LNCaP clone FGC (cell line): ENCODE measurements at regions not wholly inside any gene's neighbourhood (a gene's known extent, or its start where the extent isn't known, plus 50 kb on each side); places are given as distances from the start of the nearest gene placed in this dataset.

Experiments used
- DNase-seq: peaks from one replicate; pipeline ENCODE4 v3.0.0-alpha.2; 2011; ENCODE audit warnings: low read depth
- H3K4me3 ChIP-seq: 2 replicates; pipeline ENCODE4 v1.5.1; 2011; ENCODE audit warnings: mild to moderate bottlenecking, low read depth, low read length, control low read depth
- TF ChIP-seq, protein P1 (sequence below): IDR thresholded peaks from 2 replicates; pipeline ENCODE4 v1.5.1; 2012; ENCODE audit warnings: mild to moderate bottlenecking; ENCODE audit not compliant: control insufficient read depth, insufficient read depth; ENCODE audit errors: extremely low read depth

- TF ChIP-seq, protein P1, sequence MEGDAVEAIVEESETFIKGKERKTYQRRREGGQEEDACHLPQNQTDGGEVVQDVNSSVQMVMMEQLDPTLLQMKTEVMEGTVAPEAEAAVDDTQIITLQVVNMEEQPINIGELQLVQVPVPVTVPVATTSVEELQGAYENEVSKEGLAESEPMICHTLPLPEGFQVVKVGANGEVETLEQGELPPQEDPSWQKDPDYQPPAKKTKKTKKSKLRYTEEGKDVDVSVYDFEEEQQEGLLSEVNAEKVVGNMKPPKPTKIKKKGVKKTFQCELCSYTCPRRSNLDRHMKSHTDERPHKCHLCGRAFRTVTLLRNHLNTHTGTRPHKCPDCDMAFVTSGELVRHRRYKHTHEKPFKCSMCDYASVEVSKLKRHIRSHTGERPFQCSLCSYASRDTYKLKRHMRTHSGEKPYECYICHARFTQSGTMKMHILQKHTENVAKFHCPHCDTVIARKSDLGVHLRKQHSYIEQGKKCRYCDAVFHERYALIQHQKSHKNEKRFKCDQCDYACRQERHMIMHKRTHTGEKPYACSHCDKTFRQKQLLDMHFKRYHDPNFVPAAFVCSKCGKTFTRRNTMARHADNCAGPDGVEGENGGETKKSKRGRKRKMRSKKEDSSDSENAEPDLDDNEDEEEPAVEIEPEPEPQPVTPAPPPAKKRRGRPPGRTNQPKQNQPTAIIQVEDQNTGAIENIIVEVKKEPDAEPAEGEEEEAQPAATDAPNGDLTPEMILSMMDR: no peak
- DNase-seq: no peak
- H3K4me3 ChIP-seq: no peak overlapping the region
These were observed 267.6 kb upstream of the SALL3 start for GRCh38 chr18:78711971-78712370.

GRCh38 chr18:78713069-78713468 is 266.5 kb upstream of the SALL3 start:
- TF ChIP-seq, protein P1: no peak
- DNase-seq: no peak
- H3K4me3 ChIP-seq: no peak overlapping the region

- no peak for DNase-seq
- H3K4me3 ChIP-seq: no peak overlapping the region
- TF ChIP-seq, protein P1: no peak
These were observed 265.9 kb upstream of the SALL3 start for GRCh38 chr18:78713726-78714125.

DNA sequence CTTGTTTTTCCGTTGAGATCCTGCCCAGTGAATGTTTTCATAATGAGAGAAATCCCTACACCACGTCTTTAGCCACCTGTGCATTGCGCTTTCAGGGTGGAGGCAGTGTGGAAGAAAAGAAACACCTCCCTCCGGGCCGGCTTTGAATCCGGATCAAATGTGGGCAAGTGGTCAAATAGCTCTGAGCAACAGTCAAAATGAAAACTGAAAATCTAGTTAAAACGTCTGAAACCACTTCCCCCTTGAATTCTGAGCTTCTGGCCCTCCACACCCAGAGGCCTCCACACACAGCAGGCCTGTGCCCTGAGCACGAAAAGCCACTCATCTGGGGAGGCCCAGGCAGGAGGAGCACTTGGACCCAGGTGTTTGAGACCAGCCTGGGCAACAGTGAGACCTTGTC is 263.6 kb upstream of the SALL3 start:
- TF ChIP-seq, protein P1: no peak
- no peak for DNase-seq
- H3K4me3 ChIP-seq: no peak overlapping the region

DNA sequence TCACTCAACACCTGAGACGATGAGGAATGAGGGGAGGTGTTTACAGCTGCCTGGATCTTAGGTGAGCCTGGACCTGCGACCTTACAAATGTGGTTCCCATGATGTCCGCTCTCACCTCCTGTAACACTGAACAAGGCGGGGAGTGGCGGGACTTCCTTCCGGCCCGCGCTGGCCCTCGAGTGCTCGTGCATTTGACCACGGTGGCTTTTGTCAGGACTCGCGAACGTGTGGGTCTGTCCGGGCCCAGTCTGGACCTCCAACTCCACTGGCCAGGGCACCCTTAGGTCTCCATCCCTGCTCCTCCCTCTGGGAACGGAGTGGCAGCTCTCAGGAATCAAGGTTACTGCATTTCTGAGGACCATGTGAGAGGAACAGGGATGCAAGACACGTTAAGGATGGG is 263.0 kb upstream of the SALL3 start:
- H3K4me3 ChIP-seq: no peak overlapping the region
- TF ChIP-seq, protein P1: no peak
- no peak for DNase-seq

GRCh38 chr18:78717051-78717765 is 262.4 kb upstream of the SALL3 start:
- DNase-seq: no peak
- TF ChIP-seq, protein P1: no peak
- H3K4me3 ChIP-seq: no peak overlapping the region

DNA sequence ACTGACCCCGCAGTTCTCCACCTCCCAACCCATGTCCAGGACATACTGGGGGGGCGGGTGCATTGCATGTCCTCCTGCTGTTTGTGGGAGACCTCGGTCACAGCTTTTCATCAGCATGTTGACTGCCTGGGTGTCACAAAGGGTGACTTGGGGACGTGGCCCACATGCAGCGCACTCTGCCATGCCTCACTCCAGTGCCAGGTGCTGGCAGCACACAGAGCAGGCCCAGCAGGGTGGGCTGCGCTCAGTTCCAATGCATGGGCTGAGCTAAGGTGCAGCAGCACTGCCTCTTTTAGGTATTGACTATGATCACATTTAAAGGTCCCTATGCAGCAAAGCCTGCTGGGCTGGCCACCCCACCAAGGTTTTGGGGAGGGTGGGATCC is 261.9 kb upstream of the SALL3 start:
- H3K4me3 ChIP-seq: no peak overlapping the region
- DNase-seq: no peak
- TF ChIP-seq, protein P1: no peak
